ENCODE measurements at regions not wholly inside any gene's neighbourhood (a gene's known extent, or its start where the extent isn't known, plus 50 kb on each side); places are given as distances from the start of the nearest gene placed in this dataset.
"Not testable (repeated sequence)": the region's sequence is repeated elsewhere in the genome, so short reads cannot be mapped to it uniquely, and the experiment has no call there.

DNA sequence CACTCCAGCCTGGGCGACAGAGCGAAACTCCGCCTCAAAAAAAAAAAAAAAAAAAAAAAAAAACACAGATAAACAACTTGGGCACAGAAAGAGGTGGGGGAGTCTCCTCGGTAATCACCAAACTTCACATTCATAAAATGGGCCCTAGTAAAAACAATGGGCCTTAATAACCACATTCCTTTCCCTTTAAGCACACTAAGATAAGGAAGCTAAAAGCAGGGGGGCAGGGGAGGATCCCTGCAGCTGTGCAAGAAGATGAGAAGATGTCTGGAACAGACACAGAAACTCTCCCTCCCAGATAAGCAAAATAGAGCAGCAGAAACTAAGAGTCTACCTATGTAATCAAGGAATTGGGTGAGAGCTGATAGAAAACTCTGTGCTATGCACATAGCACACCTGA is 111.2 kb upstream of the FAM174A start:
- intact Hi-C loops (cut with micrococcal nuclease) = no loop called here
- Mint-ChIP-seq H3K27ac (no peak overlapping the region), H3K4me1 (ENCODE audit: low read depth) (no peaks in the 10 kb centered on the region), H3K27me3 (ENCODE audit: insufficient read depth) (no peaks in the 10 kb centered on the region), H3K36me3 (ENCODE audit: low read depth) (no peaks in the 10 kb centered on the region), H3K4me3 (no peak overlapping the region), H3K9me3 (peaks cover 6% of the 10 kb centered on the region)
- no peak for DNase-seq (ENCODE audit: low spot score)

GRCh38 chr5:100423330-100423729 is 111.8 kb upstream of the FAM174A start:
- Mint-ChIP-seq H3K27me3 (ENCODE audit: insufficient read depth) (no peaks in the 10 kb centered on the region), H3K27ac (no peak overlapping the region), H3K9me3 (peaks cover 6% of the 10 kb centered on the region), H3K36me3 (ENCODE audit: low read depth) (no peaks in the 10 kb centered on the region), H3K4me3 (no peak overlapping the region), H3K4me1 (ENCODE audit: low read depth) (no peaks in the 10 kb centered on the region)
- intact Hi-C loops (cut with micrococcal nuclease) = no loop called here
- DNase-seq (ENCODE audit: low spot score) = no peak

DNA sequence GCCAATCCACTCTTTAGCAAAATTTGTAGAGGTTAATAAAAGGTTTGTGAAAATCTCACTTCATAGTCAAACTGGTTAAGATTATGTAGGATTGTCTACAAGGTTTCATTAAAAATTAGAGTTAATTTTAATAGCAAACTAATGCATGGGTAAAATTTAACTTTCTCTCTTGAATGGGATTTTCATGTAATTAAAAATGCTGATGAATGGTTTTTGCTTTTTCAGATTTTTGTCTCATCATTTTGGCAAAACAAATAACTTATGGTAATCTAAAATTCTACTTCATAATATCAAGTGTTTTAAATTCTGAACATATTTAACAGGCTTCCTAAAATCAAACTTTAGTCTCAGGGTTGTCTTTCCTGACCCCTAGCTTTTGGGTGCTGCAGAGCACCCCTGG is 113.8 kb upstream of the FAM174A start:
- Mint-ChIP-seq H3K27ac (no peak overlapping the region), H3K9me3 (peaks cover 6% of the 10 kb centered on the region), H3K4me3 (no peak overlapping the region), H3K4me1 (ENCODE audit: low read depth) (no peaks in the 10 kb centered on the region), H3K36me3 (ENCODE audit: low read depth) (no peaks in the 10 kb centered on the region), H3K27me3 (ENCODE audit: insufficient read depth) (no peaks in the 10 kb centered on the region)
- DNase-seq (ENCODE audit: low spot score) = no peak
- intact Hi-C loops (cut with micrococcal nuclease) = no loop called here

DNA sequence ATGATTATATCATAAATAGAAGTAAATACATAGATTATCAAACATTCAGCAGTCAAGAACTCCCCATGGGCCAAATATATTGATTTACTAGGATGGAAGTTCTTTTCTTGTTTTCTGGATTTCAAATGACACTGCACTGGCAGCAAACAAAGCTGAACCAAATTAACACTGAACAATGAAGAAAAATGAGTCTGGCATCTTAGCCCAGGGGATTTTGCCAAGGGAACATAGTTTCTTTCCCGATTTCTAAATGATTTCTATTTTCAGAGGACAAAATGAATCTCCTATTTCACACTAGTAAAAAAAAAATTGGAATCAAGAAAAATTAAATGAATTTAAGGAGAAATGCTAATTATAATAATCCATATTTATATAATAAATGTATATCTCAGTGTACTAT is 116.9 kb upstream of the FAM174A start:
- H3K27me3 Mint-ChIP-seq (ENCODE audit: insufficient read depth) = no peaks in the 10 kb centered on the region
- H3K4me1 Mint-ChIP-seq (ENCODE audit: low read depth) = no peaks in the 10 kb centered on the region
- no peaks in the 10 kb centered on the region for H3K36me3 Mint-ChIP-seq (ENCODE audit: low read depth)
- no peak for DNase-seq (ENCODE audit: low spot score)
- H3K9me3 Mint-ChIP-seq = no peaks in the 10 kb centered on the region
- H3K4me3 Mint-ChIP-seq = no peak overlapping the region
- intact Hi-C loops (cut with micrococcal nuclease) = no loop called here
- no peak overlapping the region for H3K27ac Mint-ChIP-seq

DNA sequence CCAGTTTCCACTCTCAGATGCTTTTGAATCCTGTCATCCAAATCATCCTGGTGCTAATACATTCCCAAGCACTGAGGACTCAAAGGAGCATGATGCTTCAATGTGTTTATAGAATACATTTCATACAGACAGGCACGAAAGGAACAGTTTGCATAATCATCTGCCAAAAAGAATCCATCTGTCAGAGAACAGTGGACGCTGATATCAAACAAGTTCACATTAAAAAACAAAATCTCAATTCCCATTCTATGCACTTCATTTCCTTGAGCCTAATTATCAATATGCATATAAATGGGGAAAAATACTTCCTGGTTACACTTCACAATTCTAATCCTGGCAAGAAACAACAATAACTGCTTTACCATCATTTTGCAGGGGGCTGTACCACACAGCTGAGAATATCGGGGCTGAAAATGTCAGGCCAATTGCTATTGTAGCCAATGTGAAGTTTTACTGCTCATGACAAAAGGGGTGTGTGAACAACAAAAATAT is 125.5 kb upstream of the FAM174A start:
- Mint-ChIP-seq H3K4me3 (no peak overlapping the region), H3K27ac (no peak overlapping the region), H3K27me3 (ENCODE audit: insufficient read depth) (no peaks in the 10 kb centered on the region), H3K9me3 (no peaks in the 10 kb centered on the region), H3K36me3 (ENCODE audit: low read depth) (no peaks in the 10 kb centered on the region), H3K4me1 (ENCODE audit: low read depth) (no peaks in the 10 kb centered on the region)
- intact Hi-C loops (cut with micrococcal nuclease) = no loop called here
- DNase-seq (ENCODE audit: low spot score) = no peak

DNA sequence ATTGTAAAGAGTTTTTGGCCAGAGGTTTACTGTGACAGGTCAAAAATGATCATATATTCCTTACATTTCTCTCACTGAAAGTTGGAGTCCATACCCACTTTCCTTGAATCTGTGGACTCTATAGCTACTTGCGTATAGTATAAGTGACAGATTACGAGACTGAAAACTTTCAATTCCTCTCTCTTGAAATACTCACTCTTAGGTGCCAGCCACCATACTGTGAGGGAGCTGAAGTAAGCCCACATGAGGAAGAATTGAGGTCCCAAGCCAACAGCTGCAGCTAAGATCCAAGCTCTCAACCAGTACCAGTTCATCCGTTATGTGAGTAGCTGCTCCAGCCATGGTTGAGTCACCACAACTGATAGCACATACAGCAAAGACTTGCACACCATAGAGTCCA is 128.1 kb upstream of the FAM174A start:
- Mint-ChIP-seq H3K4me3 (no peak overlapping the region), H3K27me3 (ENCODE audit: insufficient read depth) (no peaks in the 10 kb centered on the region), H3K27ac (no peak overlapping the region), H3K4me1 (ENCODE audit: low read depth) (no peaks in the 10 kb centered on the region), H3K9me3 (no peaks in the 10 kb centered on the region), H3K36me3 (ENCODE audit: low read depth) (no peaks in the 10 kb centered on the region)
- intact Hi-C loops (cut with micrococcal nuclease) = no loop called here
- DNase-seq (ENCODE audit: low spot score) = no peak

GRCh38 chr5:100406640-100407039 is 128.5 kb upstream of the FAM174A start:
- H3K36me3 Mint-ChIP-seq (ENCODE audit: low read depth) = no peaks in the 10 kb centered on the region
- no peak for DNase-seq (ENCODE audit: low spot score)
- no peaks in the 10 kb centered on the region for H3K9me3 Mint-ChIP-seq
- no peak overlapping the region for H3K27ac Mint-ChIP-seq
- H3K4me3 Mint-ChIP-seq = no peak overlapping the region
- H3K27me3 Mint-ChIP-seq (ENCODE audit: insufficient read depth) = no peaks in the 10 kb centered on the region
- no peaks in the 10 kb centered on the region for H3K4me1 Mint-ChIP-seq (ENCODE audit: low read depth)
- intact Hi-C loops (cut with micrococcal nuclease) = no loop called here

DNA sequence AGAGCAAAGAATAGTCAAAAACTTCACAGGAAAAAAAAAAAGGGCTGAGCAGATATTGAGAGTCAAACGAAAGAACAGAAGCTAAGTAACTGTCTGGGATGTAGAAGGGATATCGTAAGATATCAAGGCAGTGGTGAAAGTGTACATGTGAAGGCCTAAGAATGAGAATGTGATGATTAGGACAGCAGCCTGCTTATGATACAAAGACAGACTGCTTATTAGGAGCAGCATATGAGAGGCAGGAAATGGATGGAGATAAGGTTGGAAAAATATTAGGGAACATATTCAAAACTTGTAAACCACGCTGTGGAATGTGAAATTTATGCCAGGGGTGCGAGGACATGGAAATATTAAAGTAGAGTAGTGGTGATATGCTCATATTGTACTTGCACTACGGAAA is 133.1 kb upstream of the FAM174A start:
- Mint-ChIP-seq H3K4me1 (ENCODE audit: low read depth) (no peaks in the 10 kb centered on the region), H3K36me3 (ENCODE audit: low read depth) (no peaks in the 10 kb centered on the region), H3K27ac (no peak overlapping the region), H3K4me3 (no peak overlapping the region), H3K27me3 (ENCODE audit: insufficient read depth) (no peaks in the 10 kb centered on the region), H3K9me3 (no peaks in the 10 kb centered on the region)
- intact Hi-C loops (cut with micrococcal nuclease) = no loop called here
- no peak for DNase-seq (ENCODE audit: low spot score)

DNA sequence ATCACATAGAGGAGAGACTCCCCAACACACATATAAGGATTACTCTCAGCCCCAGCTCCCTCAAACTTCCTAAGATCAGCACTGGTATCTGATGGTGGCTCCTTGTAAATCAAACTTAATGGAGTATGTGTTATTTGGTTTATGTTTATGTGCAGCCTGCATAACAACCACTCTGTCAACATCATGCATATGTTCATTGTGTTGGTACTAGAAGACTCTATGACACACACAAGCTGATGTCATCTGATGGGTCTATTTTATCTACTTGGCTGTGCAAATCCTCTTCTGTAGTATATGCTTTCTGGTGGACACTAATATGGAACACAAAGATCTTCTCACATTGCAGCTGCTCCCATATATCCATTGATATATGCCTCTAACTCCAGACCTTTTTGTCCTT is 134.0 kb upstream of the FAM174A start:
- intact Hi-C loops (cut with micrococcal nuclease) = no loop called here
- no peaks in the 10 kb centered on the region for H3K4me1 Mint-ChIP-seq (ENCODE audit: low read depth)
- no peak overlapping the region for H3K27ac Mint-ChIP-seq
- DNase-seq (ENCODE audit: low spot score) = no peak
- H3K9me3 Mint-ChIP-seq = no peaks in the 10 kb centered on the region
- H3K36me3 Mint-ChIP-seq (ENCODE audit: low read depth) = no peaks in the 10 kb centered on the region
- no peaks in the 10 kb centered on the region for H3K27me3 Mint-ChIP-seq (ENCODE audit: insufficient read depth)
- H3K4me3 Mint-ChIP-seq = no peak overlapping the region

DNA sequence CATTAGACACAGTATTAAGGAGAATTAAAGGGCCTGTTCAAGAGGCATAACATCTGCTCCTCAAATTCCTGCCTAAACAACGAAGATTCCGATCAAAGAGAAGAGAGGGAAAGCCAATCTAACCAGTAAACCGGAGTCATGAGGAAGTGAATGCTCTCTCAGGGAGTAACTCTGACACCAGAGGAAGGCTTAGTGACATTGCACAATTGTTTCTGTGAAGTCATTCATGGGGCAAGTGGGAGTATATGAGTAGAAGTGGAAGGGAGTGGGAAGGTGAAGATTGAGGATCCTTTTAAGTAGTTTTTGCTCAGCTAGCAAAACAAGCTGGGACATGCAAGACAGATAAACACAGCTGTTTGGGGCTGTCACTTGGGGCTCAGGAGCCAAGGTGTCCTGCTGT is 136.4 kb upstream of the FAM174A start:
- H3K27ac Mint-ChIP-seq; H3K4me3 Mint-ChIP-seq; DNase-seq (ENCODE audit: low spot score); H3K4me1 Mint-ChIP-seq (ENCODE audit: low read depth); intact Hi-C loops (cut with micrococcal nuclease); H3K9me3 Mint-ChIP-seq; H3K36me3 Mint-ChIP-seq (ENCODE audit: low read depth); H3K27me3 Mint-ChIP-seq (ENCODE audit: insufficient read depth): not testable (repeated sequence)

DNA sequence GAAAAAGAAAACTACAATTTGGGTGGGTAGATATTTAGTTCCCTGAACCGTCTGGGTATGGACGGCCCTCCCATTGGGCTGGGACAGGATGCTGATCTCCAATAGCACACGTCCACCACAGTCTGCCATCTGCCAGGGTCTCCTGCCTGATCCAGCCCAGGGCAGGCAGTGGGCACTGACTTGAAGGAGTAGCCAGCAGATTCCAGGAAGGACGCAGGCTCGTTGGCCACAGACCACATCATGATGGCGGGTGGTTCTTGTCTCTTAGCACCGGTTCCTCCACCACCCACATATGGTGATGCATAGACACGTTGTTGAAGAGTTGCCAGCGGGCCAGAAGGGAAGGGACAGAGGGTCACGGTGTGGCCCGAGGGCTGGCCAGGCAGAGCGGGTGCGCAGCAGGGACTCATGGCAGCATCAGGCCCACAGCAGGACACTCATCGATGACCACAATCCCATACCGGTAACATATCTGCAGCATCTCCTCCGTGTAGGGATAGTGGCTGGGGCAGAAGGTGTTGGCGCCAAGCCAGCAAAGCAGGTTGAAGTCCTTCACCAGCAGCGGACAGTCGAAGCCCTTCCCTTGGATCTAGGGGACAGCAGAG is 155.8 kb upstream of the FAM174A start:
- intact Hi-C loops (cut with micrococcal nuclease); DNase-seq (ENCODE audit: low spot score); H3K36me3 Mint-ChIP-seq (ENCODE audit: low read depth); H3K9me3 Mint-ChIP-seq; H3K27ac Mint-ChIP-seq; H3K4me3 Mint-ChIP-seq; H3K4me1 Mint-ChIP-seq (ENCODE audit: low read depth); H3K27me3 Mint-ChIP-seq (ENCODE audit: insufficient read depth): not testable (repeated sequence)

DNA sequence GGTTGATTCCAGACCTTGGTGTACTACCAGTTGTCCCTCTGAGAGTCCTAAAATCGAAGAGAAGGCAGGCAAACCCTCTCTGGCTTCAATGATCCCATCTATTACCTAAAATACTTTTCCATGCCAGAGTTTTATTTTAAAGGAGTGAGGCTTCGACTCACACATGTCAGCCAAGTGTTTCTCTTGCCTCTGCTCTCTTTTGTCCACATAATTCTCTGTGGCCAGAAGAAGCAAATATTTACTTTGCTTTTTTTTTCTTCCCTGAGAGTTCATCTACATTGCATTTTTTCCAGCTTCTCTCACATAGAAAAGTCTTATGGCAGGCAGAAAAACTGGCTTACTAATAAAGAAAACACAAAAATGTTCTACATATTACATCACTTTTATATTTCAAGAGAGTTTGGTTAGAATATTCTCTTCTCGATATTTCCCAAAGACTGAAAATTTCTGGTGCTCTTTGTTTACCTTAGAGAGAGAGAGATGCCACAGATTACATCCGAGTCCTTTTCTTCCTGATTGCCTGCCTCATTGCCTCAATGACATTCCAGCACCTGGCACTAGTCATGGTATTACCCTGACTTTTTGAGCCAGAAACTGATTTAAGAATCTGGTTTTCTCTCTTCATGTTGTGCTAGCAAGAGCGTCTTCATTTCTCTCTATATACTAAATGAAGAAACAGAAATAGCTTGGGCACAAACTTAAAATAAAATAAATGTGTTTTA is 170.3 kb upstream of the FAM174A start:
- intact Hi-C loops (cut with micrococcal nuclease); H3K27me3 Mint-ChIP-seq (ENCODE audit: insufficient read depth); H3K36me3 Mint-ChIP-seq (ENCODE audit: low read depth); H3K4me1 Mint-ChIP-seq (ENCODE audit: low read depth); H3K4me3 Mint-ChIP-seq; H3K9me3 Mint-ChIP-seq; DNase-seq (ENCODE audit: low spot score); H3K27ac Mint-ChIP-seq: not testable (repeated sequence)

DNA sequence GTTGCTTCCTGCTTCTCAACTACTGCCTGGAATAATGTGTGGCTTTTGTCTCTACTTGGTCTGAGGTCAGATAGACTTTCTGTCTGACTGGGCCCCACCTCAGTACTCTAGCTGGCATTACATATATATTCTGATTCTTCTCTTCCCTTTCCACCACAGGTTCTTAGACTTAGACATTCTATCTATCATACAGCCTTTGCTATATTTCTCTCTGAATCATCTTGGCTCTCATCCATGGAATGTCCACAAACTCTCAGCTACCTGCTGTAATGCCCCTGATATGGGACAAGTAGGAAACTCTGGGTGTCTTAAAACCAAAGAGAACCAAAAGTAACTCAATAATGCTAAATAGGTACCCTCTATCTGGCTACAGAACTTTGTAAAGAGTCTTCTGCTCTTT is 170.8 kb upstream of the FAM174A start:
- DNase-seq (ENCODE audit: low spot score); H3K27me3 Mint-ChIP-seq (ENCODE audit: insufficient read depth); H3K9me3 Mint-ChIP-seq; intact Hi-C loops (cut with micrococcal nuclease); H3K36me3 Mint-ChIP-seq (ENCODE audit: low read depth); H3K4me3 Mint-ChIP-seq; H3K27ac Mint-ChIP-seq; H3K4me1 Mint-ChIP-seq (ENCODE audit: low read depth): not testable (repeated sequence)

DNA sequence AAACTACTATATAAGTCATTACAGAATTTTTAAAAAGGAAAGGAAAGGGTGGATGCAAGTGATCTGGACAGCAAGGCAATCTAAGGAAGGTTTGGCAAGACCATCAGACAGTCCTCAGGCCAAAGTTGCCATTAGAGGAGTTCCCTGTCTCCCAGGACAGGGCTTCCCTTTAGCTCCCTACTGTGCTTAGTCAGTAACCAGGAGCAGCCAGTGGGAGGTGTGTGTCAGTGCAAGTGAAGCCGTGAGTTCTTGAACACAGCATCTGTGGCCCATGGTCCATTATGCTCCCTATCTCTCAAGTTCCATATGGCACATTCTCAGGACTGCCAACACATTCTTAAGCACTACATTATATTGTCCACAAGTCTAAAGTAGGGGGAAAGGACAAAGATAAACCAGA is 175.2 kb upstream of the FAM174A start:
- DNase-seq (ENCODE audit: low spot score); H3K27ac Mint-ChIP-seq; H3K4me1 Mint-ChIP-seq (ENCODE audit: low read depth); H3K9me3 Mint-ChIP-seq; H3K27me3 Mint-ChIP-seq (ENCODE audit: insufficient read depth); H3K36me3 Mint-ChIP-seq (ENCODE audit: low read depth); intact Hi-C loops (cut with micrococcal nuclease); H3K4me3 Mint-ChIP-seq: not testable (repeated sequence)

Data from activated T-helper 1 cell treated with anti-CD3 and anti-CD28 coated beads, Interleukin-12 subunit alpha, Interleukin-12 subunit beta, Interleukin-2, Interleukin-4 antibody, amounts not matched to agents 30 ng/mL and 10 ng/mL and 1 ng/mL, durations not matched to agents 14 hours and 24 hours and 36 hours (primary cell).